Activated T-cell treated with anti-CD3 and anti-CD28 coated beads for 1 hour (primary cell): ENCODE measurements at regions not wholly inside any gene's neighbourhood (a gene's known extent, or its start where the extent isn't known, plus 50 kb on each side); places are given as distances from the start of the nearest gene placed in this dataset.
"Not testable (repeated sequence)": the region's sequence is repeated elsewhere in the genome, so short reads cannot be mapped to it uniquely, and the experiment has no call there.

Source experiments
- DNase-seq: peaks from one replicate; pipeline ENCODE4 v3.0.0-alpha.2; 2020; ENCODE audit warnings: low read depth

DNA sequence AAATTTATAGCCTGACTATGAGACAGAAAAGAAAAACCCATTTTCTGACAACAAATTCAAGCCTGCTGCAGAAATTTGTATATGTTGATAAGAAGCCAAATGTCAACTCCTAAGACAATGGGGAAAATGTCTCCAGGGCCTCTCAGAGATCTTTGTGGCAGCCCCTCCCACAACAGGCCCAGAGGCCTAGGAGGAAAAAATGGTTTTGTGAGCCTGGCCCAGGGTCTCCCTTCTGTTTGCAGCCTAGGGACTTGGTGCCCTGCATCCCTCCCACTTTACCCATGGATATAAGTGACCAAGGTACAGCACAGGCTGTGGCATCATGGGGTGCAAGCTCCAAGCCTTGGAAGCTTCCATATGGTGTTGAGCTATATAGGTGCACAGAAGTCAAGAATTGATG is 740.2 kb downstream of the SEMA5A start:
- DNase-seq: no peak

DNA sequence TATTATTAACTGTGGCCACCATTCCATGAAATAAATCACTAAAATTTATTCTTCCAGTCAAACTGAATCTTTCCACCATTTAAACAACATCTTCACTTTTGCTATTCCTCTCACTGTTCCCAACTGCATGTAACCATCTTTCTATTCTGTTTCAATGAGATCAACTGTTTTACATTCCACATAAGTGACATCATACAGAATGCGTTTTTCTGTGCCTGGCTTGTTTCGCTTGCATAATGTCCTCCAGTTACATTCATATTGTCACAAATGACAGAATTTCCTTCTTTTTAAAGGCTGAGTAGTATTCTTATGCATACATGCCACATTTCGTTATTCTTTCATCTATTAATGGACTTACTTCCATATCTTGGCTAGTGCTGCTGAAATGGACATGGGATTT is 738.2 kb downstream of the SEMA5A start:
- DNase-seq: no peak

DNA sequence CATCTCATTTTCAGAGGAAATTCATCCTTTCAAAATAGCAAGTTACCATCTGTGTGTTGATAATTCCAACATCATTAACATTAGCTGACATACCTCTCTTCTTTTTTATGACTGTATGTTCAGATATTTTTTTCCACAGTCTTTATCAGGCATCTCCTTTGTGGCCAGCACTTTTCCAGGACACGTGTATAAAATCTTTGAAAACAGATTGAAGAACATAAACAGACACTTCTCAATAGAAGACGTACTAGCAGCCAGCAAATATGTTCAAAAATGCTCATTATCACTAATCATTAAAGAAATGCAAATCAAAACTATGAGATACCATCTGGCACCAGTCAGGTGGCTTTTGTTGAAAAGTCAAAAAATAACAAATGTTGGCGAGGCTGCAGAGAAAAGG is 734.3 kb downstream of the SEMA5A start:
- no peak for DNase-seq

DNA sequence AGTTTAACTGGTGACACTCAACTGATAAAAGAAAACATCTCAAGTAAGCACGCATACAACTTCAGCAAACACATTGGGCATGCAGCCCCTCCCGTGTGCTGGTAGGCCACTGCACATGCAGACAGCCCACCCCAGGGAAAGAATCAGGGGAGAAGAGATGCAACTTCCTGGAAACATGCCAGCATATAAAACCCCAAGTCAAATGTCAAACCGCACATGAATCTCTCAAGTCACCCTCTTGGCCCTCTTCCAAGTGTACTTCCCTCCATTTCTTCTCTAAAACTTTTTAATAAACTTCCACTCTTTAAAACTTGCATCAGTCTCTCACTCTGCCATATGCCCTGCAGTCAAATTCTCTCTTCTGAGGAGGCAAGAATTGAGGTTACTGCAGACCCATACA is 732.7 kb downstream of the SEMA5A start:
- DNase-seq: no peak

DNA sequence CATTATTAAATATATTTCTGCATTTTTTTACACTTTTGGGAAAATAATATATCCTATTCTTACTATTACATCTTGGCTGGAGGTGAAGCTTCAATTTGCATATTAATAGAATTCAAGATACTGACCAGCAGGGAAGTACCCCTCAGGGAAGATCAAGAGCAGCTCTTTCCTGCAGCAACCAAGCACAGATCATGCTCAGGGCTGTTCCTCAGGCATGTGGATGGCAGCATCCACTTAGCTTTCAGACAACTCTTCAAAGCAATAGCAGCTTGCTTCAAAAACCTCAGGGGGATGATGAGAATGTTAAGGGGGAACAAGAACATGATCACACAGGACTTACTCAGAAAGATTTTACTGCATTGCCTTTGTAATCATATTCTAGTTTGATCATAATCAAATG is 731.8 kb downstream of the SEMA5A start:
- DNase-seq: no peak

DNA sequence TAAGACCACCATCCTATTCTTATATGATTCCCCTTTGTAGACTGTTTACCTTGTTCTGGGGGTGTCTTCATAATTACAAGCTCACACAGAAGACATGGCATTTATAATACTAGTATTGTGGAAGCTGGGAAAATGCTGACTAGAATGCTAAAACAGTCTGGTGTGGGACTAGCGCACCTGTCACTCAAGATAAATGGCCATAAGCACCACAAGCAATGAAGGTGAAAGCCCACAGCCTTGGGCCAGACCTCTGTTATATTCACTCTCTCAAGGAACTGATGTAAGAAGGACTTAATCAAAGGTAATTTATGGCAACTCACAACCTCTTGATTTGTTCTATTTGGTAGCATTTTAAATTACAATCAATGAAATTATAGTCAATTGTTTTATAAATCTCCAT is 721.5 kb downstream of the SEMA5A start:
- no peak for DNase-seq

DNA sequence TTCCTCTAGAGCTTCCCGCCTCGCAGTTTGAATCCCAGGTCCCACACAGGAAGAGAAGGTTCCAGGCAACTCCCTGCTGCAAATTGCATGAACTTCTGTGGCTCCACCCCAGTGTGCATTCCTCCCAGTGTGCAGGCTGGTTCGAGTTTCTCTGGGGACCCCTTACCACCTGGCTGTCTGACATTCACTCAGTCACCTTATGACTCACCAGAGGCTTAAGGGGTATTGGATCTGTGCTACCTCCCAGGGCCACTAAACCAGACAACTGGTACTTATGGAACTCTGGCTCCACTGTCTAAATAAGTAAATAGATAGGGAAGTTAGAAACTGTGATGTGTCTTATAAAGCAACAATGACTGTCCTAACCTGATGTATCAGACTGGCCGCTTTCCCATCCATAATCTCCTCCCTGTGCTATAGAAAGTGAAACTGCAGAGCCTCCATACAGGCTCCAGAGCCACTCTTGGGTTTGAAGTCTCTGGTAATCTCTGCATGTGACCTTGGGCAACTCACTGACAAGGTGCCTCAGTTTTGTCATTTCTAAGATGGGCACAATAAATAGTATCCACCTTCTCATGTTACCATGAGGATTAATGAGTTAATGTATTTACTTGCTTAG is 720.6 kb downstream of the SEMA5A start:
- no peak for DNase-seq

DNA sequence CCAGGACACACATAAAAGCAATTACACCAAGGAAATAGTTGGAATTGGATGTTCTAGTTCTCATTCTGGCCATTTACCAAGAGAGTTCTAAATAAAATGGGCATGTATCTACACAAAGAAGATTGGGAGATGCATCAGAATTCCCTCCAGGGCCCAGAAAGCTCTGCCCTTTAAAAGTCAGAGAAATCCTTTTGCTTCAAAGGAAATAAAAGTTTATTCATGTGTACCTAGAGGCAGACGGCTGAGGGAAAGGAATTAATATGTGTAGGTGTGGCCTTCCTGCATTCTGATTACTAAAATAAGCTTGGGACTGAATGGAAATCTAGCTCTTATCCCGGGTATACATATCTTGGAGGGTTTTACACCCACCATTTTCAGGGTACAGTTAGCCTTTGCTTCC is 719.4 kb downstream of the SEMA5A start:
- DNase-seq: no peak

DNA sequence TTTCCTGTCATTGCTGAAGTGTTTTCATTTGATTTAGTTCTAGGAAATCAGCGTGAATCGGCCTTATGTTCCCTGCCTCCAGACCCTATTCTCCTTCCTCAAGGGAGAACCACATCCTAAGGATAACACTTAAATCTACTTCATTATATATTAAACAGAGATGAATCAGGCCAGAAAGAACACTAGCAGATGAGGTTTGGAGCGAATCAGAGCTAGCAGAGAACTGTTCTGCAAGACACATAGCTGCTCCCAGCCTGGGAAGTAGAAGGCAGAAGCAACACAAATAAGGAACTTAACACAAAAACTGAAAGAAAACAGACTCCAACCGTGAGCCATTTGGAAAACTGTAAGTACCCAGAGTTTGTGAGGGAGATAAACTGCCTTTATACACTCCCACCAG is 718.2 kb downstream of the SEMA5A start:
- no peak for DNase-seq

DNA sequence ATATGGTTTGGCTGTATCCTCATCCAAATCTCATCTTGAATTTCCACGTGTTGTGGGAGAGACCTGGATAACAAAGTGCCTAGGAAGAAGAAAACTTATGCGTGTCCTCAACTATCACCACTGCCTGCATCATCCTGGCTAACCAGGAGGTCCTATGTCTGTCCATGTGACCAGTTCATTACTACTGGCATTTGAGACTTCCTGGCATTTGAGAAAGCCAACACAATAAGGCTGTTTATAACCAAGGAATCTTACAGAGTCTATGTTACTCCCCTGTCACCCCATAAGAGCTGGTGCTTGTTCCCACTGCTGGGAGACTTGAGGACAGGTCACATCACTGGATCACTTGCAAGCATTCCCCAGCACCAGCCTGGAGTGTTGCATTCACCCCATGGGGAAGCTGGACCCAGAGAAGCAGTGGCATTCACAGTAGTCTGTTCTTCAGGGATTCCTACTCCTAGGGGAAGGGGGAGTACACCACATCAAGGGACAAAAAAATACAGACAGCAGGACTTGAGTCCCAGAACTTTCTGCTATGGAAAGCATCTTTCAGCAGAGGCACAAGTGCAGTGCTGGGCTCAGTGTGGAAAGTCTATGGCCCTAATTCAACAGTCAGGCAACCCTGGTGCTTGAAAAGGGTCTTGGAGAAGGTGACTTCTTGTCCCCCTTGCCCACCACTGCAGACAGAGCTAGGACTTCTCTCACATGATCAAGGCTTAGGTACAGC is 717.1 kb downstream of the SEMA5A start:
- DNase-seq: no peak

DNA sequence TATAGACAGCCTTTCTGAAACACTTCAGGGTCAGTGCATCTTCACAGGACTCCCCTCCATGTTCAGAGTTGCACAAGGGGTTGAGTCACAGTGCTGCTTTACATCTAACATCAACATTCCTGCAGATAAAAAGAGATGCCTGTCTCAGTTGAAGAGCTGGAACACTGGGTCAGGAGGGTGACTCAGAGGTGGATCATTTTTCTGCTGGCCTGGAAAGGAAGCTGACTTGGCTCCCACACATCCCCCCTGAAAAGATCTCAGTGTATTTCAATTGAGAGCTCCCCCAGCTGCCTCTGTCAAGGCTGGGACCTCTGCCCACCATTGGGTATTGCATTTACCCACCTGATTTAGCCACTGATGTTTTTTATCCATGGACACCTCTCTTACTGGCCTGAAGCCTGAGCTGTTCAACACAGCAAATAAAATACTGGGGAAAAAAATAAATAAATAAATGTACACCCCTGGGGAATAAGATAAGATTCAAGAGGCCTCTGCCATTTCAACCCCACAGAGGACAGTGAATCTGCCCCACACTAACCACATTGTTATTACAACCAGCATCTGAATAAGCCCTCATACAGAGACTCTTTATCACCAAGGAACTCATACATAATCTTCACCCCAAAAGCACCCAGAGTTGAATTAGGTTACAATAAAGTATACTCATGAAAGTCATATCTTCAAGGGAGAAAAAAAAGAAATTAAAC is 716.4 kb downstream of the SEMA5A start:
- no peak for DNase-seq

DNA sequence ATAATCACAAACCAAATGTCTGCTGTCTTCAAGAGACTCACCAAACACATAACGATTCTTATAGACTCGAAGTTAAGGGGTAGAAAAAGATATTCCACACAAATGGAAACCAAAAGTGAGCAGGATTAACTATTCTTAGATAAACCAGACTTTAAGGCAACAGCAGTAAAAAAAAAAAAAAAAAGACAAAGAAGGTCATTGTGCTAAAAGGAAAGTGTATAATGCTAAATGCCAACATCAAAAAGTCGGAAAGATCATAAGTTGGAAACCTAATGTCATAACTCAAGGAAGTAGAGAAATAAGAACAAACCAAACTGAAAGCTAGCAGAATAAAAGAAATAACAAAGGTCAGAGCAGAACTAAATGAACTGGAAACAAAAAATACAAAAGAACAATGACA is 714.6 kb downstream of the SEMA5A start:
- DNase-seq: no peak

DNA sequence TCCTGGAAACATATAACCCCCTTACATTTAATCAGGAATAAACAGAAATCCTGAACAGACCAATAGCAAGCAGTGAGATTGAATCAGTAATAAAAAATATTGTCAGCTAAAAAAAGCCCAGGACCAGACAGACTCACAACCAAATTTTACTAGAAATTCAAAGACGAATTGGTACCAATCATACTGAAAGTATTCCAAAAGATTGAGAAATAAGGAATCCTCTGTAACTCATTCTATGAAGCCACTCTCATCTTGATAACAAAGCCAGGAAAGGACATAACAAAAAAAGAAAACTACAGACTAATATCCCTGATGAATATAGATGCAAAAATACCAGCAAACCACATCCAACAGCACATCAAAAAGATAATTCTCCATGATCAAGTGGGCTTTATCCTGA is 714.0 kb downstream of the SEMA5A start:
- DNase-seq: no peak

DNA sequence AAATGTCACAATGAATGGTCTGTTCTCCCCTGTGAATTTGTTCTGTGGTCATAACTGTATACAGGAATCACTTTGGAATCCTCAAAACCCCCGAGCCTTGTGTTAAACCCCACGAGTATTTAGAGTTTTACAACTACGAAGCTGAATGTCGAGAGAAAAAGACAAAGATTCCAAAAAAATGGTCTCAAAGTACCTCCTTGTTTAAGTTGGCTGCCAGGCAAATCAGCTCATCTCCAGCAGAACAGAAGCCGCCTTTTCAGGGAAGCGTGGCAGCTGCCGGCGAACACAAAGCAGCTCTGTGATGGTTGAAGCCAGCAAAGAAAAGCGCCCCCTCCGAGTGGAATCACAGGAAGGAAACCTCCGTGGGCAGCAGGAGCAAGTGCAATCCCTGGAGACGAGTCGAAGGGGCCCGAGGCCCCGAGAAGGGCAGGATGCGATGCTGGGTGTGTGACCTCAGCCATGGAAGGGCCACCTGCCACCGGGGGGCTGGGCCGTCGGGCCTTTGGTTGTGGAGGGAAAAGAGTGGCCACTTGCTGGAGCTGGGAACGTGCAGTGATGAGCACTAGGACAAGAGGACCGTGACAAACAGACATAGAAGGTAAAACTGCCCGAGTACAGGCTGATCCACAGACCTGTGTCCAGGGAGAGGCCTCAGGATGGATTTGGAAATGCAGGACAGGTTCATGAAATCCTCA is 706.4 kb downstream of the SEMA5A start:
- DNase-seq: no peak

DNA sequence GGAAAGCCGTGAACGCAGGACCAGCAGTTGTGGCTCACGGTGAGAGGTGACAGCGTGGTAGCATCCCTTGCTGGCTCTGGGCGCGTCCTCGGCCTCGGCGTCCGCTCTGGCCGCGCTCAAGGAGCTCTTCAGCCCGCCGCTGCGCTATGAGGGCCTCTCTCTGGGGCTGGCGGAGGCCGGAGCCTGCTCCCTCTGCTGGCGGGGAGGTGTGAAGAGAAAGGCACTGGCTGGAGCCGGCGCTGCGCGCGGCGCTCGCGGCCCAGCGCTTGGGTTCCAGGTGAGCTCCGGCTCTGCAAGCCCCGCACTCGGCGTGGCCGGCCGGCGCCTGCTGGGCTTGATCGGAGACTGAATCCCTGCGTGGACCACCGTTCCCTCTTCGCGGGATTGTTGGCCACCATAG is 705.6 kb downstream of the SEMA5A start:
- no peak for DNase-seq

DNA sequence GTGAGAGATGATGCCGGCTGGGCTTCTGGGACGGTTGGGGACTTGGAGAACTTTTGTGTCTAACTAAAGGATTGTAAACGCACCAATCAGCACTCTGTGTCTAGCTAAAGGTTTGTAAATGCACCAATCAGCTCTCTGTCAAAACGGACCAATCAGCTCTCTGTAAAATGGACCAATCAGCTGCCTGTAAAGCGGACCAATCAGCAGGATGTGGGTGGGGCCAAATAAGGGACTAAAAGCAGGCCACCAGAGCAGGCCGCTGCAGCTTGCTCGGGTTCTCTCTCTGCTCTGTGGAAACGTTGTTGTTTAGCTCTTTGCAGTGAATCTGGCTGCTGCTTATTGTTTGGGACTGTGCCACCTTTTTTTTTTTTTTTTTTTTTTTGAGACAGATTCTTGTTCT is 705.1 kb downstream of the SEMA5A start:
- DNase-seq: not testable (repeated sequence)

DNA sequence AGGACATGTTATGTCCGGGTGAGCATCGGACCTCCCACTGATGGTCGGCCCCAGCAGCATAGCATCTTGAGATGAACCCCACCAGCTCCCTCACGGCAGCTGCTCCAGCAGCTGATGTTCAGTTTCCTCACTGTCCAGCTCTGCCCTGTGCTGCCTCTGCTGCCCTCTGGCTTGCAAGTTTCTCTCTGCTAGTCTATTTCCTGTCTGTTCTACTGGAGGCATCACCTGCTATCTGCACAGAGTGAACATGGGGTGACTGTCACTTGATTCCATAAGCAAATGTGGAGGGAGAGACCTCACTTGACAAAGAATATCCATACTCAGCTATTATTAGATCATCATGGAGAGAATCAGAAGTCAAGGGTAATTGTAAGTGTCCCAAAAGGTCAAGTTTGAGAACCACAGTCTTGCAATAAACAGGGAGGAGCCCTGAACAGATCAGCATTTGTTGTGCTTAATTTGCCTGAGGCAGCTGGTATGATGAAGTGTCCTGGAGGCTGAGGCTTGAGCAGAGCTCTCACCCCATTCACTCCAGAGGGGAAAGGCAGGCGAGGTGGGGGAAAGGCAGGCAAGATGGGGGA is 702.8 kb downstream of the SEMA5A start:
- no peak for DNase-seq

DNA sequence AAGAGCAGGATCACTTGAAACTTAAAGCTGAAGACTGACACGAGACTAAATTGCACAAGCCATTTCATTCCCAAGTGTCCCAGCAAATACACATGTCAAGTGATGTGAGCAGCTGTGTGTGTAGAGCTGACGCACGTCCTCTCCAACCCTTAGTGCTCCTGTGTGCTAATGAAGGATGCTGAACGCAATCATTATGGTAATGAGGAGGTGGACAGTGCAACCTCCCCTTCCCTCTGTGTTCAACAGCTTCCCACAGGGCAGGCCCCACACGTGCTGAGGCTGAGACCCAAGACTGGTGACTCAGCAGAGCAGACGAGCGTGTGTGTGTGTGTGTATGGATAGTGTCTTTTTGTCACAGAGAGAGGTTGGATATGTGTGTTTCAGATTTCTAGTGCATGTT is 702.1 kb downstream of the SEMA5A start:
- no peak for DNase-seq

DNA sequence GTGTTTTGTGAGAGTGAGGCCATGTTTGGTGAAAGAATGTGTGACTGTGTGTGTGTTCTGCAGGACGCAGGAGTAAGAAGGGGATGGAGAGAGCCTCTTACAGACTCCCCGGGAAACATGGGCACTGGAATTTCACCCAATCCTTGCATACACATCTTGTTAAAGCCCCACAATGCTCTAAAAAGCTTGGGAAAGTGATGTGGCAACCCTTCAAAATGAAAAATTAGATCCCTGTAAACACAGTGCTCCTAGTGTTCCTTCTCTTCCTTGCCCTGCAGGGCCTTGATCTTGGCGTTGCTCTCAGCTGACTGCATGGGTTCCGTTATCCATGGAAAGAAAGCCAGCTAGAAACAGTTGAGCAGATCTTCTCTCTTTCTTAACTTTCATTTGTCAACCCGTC is 701.7 kb downstream of the SEMA5A start:
- no peak for DNase-seq

DNA sequence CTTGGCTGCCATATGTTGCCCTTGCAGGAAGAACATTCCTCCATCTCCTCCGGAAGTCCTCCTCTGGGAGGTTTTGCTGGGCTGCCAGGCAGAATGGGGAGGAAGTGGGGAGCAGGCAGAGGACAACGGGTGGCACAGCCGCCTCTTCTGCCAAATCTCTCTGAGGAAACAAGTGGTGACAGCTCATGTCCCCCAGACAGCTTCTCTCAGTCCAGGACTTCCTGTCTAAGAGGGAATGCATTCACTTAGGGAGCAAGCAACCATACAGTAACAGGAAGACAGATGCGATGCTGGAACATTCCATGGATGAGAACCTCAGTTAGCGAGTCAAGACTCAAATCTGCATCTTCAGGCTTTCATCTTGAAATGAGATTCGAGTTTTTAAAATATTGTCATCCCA is 701.0 kb downstream of the SEMA5A start:
- DNase-seq: no peak

DNA sequence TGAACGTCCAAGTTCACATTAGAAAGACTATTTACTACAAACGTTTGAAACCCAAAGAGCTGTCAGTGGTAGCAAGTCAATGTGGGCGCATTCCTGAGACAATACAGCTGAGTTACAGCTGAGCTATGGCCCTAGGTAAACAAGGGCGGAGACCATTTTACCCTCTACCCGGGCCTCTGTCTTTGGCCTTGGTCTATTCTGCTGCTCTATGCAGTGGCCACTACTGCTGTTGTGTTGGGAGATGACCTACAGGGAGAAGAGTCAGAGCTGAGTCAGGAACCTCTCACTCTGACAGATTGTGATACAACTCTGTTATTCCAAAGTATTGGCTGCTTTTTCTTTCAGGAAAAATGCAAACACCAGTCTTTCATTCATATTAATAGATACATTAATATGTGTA is 700.6 kb downstream of the SEMA5A start:
- DNase-seq: no peak

DNA sequence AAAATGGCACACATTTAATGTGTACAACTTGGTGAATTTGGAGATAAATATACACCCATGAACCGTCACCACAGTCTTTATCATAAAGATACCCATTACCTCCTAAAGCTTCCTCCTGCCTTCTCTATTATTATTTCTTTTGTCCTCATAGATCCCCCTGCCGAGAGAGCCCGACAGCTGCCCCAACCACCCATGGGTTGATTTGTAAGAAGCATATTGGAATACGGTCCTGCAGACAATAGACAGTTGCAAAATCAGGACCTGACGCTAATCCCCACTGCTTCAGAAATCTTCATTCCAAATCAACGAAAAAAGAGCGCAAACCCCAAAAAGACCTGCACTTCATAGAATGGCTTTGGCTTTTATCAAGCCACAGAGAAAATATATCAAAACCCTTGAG is 697.5 kb downstream of the SEMA5A start:
- DNase-seq: no peak
